ENCODE measurements at regions not wholly inside any gene's neighbourhood (a gene's known extent, or its start where the extent isn't known, plus 50 kb on each side); places are given as distances from the start of the nearest gene placed in this dataset.

GRCh38 chr15:46111730-46112129 lies 476.9 kb downstream of the SQOR start:
- no peaks in the 10 kb centered on the region for H3K36me3 Mint-ChIP-seq
- H3K27ac Mint-ChIP-seq = no peak overlapping the region
- H3K4me3 Mint-ChIP-seq = no peak overlapping the region
- H3K4me1 Mint-ChIP-seq (ENCODE audit: low read depth) = no peaks in the 10 kb centered on the region
- no peaks in the 10 kb centered on the region for H3K27me3 Mint-ChIP-seq
- H3K9me3 Mint-ChIP-seq (ENCODE audit: low read depth) = no peaks in the 10 kb centered on the region

- H3K27ac Mint-ChIP-seq = no peak overlapping the region
- no peaks in the 10 kb centered on the region for H3K36me3 Mint-ChIP-seq
- H3K27me3 Mint-ChIP-seq = no peaks in the 10 kb centered on the region
- H3K4me1 Mint-ChIP-seq (ENCODE audit: low read depth) = no peaks in the 10 kb centered on the region
- no peak overlapping the region for H3K4me3 Mint-ChIP-seq
- peaks cover 2% of the 10 kb centered on the region for H3K9me3 Mint-ChIP-seq (ENCODE audit: low read depth)
These were observed 482.2 kb downstream of the SQOR start for GRCh38 chr15:46117071-46117470.

- Mint-ChIP-seq H3K36me3 (no peaks in the 10 kb centered on the region), H3K4me1 (ENCODE audit: low read depth) (no peaks in the 10 kb centered on the region), H3K27me3 (no peaks in the 10 kb centered on the region), H3K27ac (no peak overlapping the region), H3K4me3 (no peak overlapping the region), H3K9me3 (ENCODE audit: low read depth) (peaks cover 7% of the 10 kb centered on the region)
These were observed 485.9 kb downstream of the SQOR start for GRCh38 chr15:46120713-46121112.

DNA sequence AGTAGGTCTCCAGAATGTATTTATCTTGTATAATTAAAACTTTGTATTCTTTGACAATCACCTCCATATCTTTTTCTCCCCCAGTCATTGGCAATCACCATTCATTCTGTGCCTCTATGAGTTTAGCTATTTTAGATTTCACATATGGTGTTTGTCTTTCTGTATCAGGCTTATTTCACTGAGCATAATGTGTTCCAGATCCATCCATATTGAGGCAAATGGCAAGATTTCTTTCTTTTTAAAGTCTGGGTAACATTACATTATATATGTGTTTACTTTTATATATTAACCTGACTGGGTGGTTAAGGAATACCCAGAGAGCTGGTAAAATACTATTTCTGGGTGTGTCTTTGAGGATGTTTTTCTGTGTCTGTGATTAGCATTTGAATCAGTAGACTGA lies 486.6 kb downstream of the SQOR start:
- Mint-ChIP-seq H3K4me1 (ENCODE audit: low read depth) (no peaks in the 10 kb centered on the region), H3K9me3 (ENCODE audit: low read depth) (peaks cover 7% of the 10 kb centered on the region), H3K4me3 (no peak overlapping the region), H3K27ac (no peak overlapping the region), H3K36me3 (no peaks in the 10 kb centered on the region), H3K27me3 (no peaks in the 10 kb centered on the region)

DNA sequence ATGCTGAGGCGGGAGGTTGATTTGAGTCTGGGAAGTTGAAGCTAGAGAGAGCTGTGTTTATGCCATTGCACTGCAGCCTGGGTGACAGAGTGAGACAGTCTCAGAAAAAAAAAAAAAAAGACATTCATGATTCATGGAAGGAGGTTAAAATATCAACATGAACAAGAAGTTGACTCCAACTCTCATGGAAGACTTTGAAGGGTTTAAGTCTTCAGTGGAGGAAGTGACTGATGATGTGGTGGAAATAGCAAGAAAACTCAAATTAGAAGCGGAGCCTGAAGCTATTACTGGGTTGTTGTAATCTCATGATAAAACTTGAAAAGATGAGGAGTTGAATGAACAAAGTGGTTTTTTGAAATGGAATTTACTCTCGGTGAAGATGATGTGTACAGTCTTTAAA lies 491.8 kb downstream of the SQOR start:
- H3K4me1 Mint-ChIP-seq (ENCODE audit: low read depth) = no peaks in the 10 kb centered on the region
- no peaks in the 10 kb centered on the region for H3K27me3 Mint-ChIP-seq
- H3K36me3 Mint-ChIP-seq = no peaks in the 10 kb centered on the region
- no peak overlapping the region for H3K27ac Mint-ChIP-seq
- peaks cover 9% of the 10 kb centered on the region for H3K9me3 Mint-ChIP-seq (ENCODE audit: low read depth)
- no peak overlapping the region for H3K4me3 Mint-ChIP-seq

DNA sequence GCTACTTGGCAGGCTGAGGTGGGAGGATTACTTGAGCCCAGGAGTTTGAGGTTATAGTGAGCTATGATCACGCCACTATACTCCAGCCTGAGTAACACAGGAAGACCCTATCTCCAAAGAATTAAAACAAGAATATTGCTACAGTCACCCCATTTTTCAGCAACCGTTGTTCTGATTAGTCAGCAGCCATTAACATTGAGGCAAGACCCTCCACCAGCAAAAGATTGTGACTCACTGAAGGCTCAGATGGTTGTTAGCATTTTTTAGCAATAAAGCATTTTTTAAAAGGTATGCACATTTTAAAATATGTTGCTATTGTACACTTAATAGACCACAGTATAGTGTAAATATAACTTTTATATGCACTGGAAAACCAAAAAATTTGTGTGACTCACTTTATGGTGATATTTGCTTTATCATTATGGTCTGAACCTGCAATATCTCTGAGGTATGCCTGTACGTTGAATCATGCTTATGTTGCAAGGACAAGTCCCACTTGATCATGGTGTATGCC lies 492.6 kb downstream of the SQOR start:
- no peak overlapping the region for H3K27ac Mint-ChIP-seq
- peaks cover 9% of the 10 kb centered on the region for H3K9me3 Mint-ChIP-seq (ENCODE audit: low read depth)
- H3K36me3 Mint-ChIP-seq = no peaks in the 10 kb centered on the region
- H3K27me3 Mint-ChIP-seq = no peaks in the 10 kb centered on the region
- no peaks in the 10 kb centered on the region for H3K4me1 Mint-ChIP-seq (ENCODE audit: low read depth)
- H3K4me3 Mint-ChIP-seq = no peak overlapping the region

- H3K36me3 Mint-ChIP-seq = peaks cover 2% of the 10 kb centered on the region
- no peaks in the 10 kb centered on the region for H3K27me3 Mint-ChIP-seq
- no peak overlapping the region for H3K27ac Mint-ChIP-seq
- no peak overlapping the region for H3K4me3 Mint-ChIP-seq
- H3K4me1 Mint-ChIP-seq (ENCODE audit: low read depth) = no peaks in the 10 kb centered on the region
- peaks cover 9% of the 10 kb centered on the region for H3K9me3 Mint-ChIP-seq (ENCODE audit: low read depth)
These were observed 494.3 kb downstream of the SQOR start for GRCh38 chr15:46129145-46129544.

- H3K27ac Mint-ChIP-seq = no peak overlapping the region
- H3K4me3 Mint-ChIP-seq = no peak overlapping the region
- H3K9me3 Mint-ChIP-seq (ENCODE audit: low read depth) = peaks cover 19% of the 10 kb centered on the region
- H3K36me3 Mint-ChIP-seq = peaks cover 2% of the 10 kb centered on the region
- no peaks in the 10 kb centered on the region for H3K4me1 Mint-ChIP-seq (ENCODE audit: low read depth)
- H3K27me3 Mint-ChIP-seq = no peaks in the 10 kb centered on the region
These were observed 497.0 kb downstream of the SQOR start for GRCh38 chr15:46131876-46132275.

DNA sequence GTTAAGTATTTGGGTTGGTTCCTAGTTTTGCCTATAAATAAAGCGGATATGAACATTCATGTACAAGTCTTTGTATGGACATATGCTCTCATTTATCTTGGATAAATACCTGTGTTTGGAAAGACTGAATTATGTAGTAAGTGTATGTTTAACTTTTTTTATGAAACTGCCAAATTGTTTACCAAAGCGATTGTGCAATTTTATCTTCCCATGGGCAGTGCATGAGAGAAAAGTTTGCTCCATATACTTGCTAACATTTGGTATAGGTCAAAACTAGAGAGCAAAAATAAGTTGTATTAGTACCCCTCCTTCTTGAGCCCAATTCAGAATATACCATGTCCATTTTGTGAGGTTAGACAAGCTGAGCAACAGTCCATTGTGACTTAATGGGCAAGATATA lies 502.6 kb downstream of the SQOR start:
- peaks cover 2% of the 10 kb centered on the region for H3K36me3 Mint-ChIP-seq
- no peak overlapping the region for H3K27ac Mint-ChIP-seq
- H3K27me3 Mint-ChIP-seq = no peaks in the 10 kb centered on the region
- H3K4me3 Mint-ChIP-seq = no peak overlapping the region
- peaks cover 18% of the 10 kb centered on the region for H3K9me3 Mint-ChIP-seq (ENCODE audit: low read depth)
- no peaks in the 10 kb centered on the region for H3K4me1 Mint-ChIP-seq (ENCODE audit: low read depth)

DNA sequence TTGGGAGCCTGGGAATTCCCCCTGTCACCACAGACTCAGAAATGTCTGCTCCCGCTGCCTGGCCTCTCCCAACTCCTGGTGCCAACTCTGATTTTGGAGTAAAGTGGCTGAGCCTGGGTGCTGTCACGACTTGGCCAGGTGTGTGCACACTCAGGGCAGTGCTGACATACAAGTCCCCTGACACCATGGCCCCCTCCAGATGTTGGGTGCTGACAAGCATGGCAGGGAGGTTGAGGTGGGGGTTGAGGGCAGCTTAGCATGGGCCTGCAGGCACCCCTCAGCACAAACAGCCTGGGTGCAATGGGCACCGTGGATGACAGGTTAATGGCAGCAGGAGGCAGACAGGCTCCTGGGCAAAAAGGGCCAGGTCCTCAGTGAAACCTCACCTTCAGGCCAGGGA lies 511.2 kb downstream of the SQOR start:
- Mint-ChIP-seq H3K4me1 (ENCODE audit: low read depth) (no peaks in the 10 kb centered on the region), H3K27ac (no peak overlapping the region), H3K4me3 (no peak overlapping the region), H3K9me3 (ENCODE audit: low read depth) (peaks cover 5% of the 10 kb centered on the region), H3K27me3 (no peaks in the 10 kb centered on the region), H3K36me3 (no peaks in the 10 kb centered on the region)

GRCh38 chr15:46146915-46147314 lies 512.1 kb downstream of the SQOR start:
- Mint-ChIP-seq H3K36me3 (no peaks in the 10 kb centered on the region), H3K4me3 (no peak overlapping the region), H3K27ac (no peak overlapping the region), H3K9me3 (ENCODE audit: low read depth) (peaks cover 5% of the 10 kb centered on the region), H3K4me1 (ENCODE audit: low read depth) (no peaks in the 10 kb centered on the region), H3K27me3 (no peaks in the 10 kb centered on the region)

DNA sequence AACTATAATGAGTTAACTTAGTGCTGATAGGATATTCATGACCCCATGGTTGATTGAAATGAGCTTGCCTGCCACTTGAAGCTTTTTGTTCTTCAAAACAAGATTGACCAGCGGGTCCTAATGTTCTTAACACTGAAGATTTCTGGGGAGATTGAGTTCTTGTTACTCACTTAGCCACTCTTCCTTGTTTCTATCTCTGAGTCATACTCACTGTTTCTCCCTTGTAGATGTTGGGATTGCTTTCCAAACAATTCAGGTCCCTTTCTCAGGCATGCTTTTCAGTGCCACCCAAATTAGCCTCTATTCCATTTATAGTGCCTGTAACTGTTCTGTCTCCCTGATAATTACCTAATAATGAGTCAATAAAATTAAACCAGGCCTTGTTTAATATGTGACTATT lies 517.0 kb downstream of the SQOR start:
- no peak overlapping the region for H3K4me3 Mint-ChIP-seq
- H3K4me1 Mint-ChIP-seq (ENCODE audit: low read depth) = no peaks in the 10 kb centered on the region
- no peaks in the 10 kb centered on the region for H3K36me3 Mint-ChIP-seq
- H3K9me3 Mint-ChIP-seq (ENCODE audit: low read depth) = no peaks in the 10 kb centered on the region
- H3K27ac Mint-ChIP-seq = no peak overlapping the region
- no peaks in the 10 kb centered on the region for H3K27me3 Mint-ChIP-seq

DNA sequence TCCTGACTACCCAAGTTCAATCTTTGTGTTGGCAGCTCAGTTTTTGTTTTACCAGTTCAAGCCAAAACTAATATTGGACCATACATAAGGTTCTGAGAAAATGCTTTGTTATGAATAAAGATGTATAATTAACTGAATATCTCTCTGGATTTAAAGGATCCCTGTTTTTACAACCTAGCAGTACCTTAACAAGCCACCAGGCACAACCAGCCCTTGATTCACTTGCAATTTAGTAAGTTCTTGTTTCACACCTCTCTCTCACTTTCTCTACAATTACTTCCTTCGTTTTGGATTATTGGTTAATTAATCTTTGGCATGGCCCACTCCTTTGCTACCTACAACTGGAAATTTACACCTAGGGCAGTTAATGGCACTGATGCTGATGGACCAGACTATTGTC lies 531.9 kb downstream of the SQOR start:
- Mint-ChIP-seq H3K9me3 (ENCODE audit: low read depth) (peaks cover 18% of the 10 kb centered on the region), H3K27ac (no peak overlapping the region), H3K4me1 (ENCODE audit: low read depth) (no peaks in the 10 kb centered on the region), H3K27me3 (no peaks in the 10 kb centered on the region), H3K36me3 (no peaks in the 10 kb centered on the region), H3K4me3 (no peak overlapping the region)

GRCh38 chr15:46170326-46170725 lies 535.5 kb downstream of the SQOR start:
- Mint-ChIP-seq H3K27me3 (no peaks in the 10 kb centered on the region), H3K27ac (no peak overlapping the region), H3K9me3 (ENCODE audit: low read depth) (peaks cover 15% of the 10 kb centered on the region), H3K4me3 (no peak overlapping the region), H3K36me3 (no peaks in the 10 kb centered on the region), H3K4me1 (ENCODE audit: low read depth) (no peaks in the 10 kb centered on the region)

GRCh38 chr15:46174122-46174521 lies 539.3 kb downstream of the SQOR start:
- Mint-ChIP-seq H3K27me3 (no peaks in the 10 kb centered on the region), H3K4me3 (no peak overlapping the region), H3K36me3 (no peaks in the 10 kb centered on the region), H3K9me3 (ENCODE audit: low read depth) (peaks cover 18% of the 10 kb centered on the region), H3K27ac (no peak overlapping the region), H3K4me1 (ENCODE audit: low read depth) (no peaks in the 10 kb centered on the region)

DNA sequence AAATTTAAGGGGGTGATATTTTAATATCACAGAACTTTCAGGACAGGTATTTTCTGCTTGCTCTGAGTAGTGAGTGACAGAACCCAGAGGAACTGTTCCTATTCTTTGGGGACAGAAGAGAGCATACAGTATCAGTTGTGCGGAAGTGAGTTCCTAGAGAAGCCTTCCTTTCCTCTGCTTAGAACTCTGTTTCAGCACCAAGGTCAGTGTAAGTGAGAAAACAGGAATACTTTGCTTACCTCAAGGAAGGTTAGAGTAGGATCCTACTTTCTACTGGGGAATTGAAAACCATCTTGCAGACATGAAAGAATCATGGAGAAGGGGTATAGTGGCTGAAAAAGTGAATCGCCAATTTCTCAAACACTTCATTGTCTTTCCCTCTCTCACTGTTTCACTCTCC lies 542.4 kb downstream of the SQOR start:
- Mint-ChIP-seq H3K9me3 (ENCODE audit: low read depth) (peaks cover 24% of the 10 kb centered on the region), H3K27ac (no peak overlapping the region), H3K36me3 (no peaks in the 10 kb centered on the region), H3K27me3 (no peaks in the 10 kb centered on the region), H3K4me1 (ENCODE audit: low read depth) (no peaks in the 10 kb centered on the region), H3K4me3 (no peak overlapping the region)

Data from activated naive CD8-positive, alpha-beta T cell (primary cell).